SH-SY5Y (cell line): ENCODE measurements at regions not wholly inside any gene's neighbourhood (a gene's known extent, or its start where the extent isn't known, plus 50 kb on each side); places are given as distances from the start of the nearest gene placed in this dataset.

Experiments
- GATA2 ChIP-seq: IDR thresholded peaks from 2 replicates; pipeline ENCODE4 v1.6.1; 2011; ENCODE audit warnings: mild to moderate bottlenecking, low read depth, low read length
- GATA3 ChIP-seq: IDR thresholded peaks from 2 replicates; pipeline ENCODE4 v1.6.1; 2011; ENCODE audit warnings: low read depth, mild to moderate bottlenecking, low read length, moderate library complexity

DNA sequence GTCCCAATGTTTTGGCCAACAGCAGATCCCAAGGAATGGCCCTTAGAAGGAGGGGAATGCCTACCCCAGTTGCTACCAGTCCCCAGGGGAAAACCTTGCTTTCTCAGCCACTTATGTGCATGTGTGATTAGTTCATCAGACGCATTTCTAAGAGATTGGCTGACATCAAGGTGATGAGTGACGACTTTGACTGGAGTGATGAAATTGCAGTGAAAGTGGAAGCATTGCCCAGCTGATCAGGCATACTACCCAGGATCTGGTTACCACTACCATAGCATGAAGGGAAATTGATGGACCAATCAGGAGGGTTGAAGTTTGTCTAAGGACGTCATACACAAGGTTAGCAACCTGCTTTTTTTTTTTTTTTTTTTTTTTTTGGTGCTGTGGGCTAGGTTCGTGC is 90.3 kb upstream of the ELMO1 start:
- TF ChIP-seq GATA2 (no peak), GATA3 (no peak)
